Activated B cell treated with CpG ODN at 0.5 μM for 24 hours (primary cell): ENCODE measurements at regions not wholly inside any gene's neighbourhood (a gene's known extent, or its start where the extent isn't known, plus 50 kb on each side); places are given as distances from the start of the nearest gene placed in this dataset.

ENCODE experiments used
- ATAC-seq: fragments of 200-7000 bp; cut with Tn5 transposase; one replicate; pipeline ENCODE4 v1.10.0; 2021; ENCODE audit warnings: low read depth, mild to moderate bottlenecking, moderate library complexity
- CTCF ChIA-PET: fragments of 350-600 bp; sonication (Branson Sonifier 250); formaldehyde crosslinking; loops from one replicate; lab custom pipeline; 2021; ENCODE audit warnings: antibody characterized with exemption; lab: Charles Lee
- POLR2A ChIA-PET: fragments of 350-600 bp; sonication (Branson Sonifier 250); formaldehyde crosslinking; loops from one replicate; lab custom pipeline; 2021; ENCODE audit warnings: antibody characterized with exemption; lab: Charles Lee
- DNase-seq: peaks from one replicate; pipeline ENCODE4 v3.0.0; 2022
- H3K27ac Mint-ChIP-seq: one replicate; pipeline ENCODE4 v1.8.0; 2020; ENCODE audit warnings: mixed read lengths
- H3K27me3 Mint-ChIP-seq: one replicate; pipeline ENCODE4 v1.8.0; 2021; ENCODE audit warnings: mixed read lengths
- H3K36me3 Mint-ChIP-seq: one replicate; pipeline ENCODE4 v1.8.0; 2021; ENCODE audit warnings: low read depth, mixed read lengths
- H3K4me1 Mint-ChIP-seq: one replicate; pipeline ENCODE4 v1.8.0; 2021; ENCODE audit warnings: mixed read lengths
- H3K4me3 Mint-ChIP-seq: one replicate; pipeline ENCODE4 v1.8.0; 2020; ENCODE audit warnings: mild to moderate bottlenecking, mixed read lengths
- H3K9me3 Mint-ChIP-seq: one replicate; pipeline ENCODE4 v1.8.0; 2020; ENCODE audit warnings: mixed read lengths
- intact Hi-C: fragments of 100-400 bp; cut with micrococcal nuclease; formaldehyde crosslinking; loops from one replicate; pipeline ENCODE4 v1.15.1; 2024
- TF ChIP-seq, protein P1 (sequence below): fragments of 200-600 bp; IDR thresholded peaks from one replicate; pipeline ENCODE4 v1.8.0; 2022; ENCODE audit warnings: antibody characterized with exemption, mild to moderate bottlenecking

DNA sequence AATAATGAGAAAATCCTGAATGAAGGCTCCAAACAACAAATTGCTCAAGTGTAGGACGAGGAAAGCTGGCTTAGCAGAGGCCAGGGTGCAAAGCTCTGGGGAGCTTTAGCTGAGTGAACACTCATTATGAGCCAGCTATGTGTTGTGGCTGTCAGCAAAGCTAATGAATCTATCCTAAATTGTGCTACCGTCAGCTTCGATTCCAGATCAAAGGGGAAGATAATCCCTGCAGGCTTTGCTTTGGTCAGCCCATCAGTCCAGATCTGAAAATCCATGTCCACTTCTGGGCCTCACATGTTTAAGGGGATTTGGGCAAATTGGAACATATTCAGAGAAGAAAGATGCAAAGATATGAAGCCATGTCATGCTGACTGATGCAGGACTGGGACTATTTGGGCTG is 180.9 kb upstream of the ZBED5 start:
- POLR2A ChIA-PET: no interaction called here
- H3K4me3 Mint-ChIP-seq: no peak overlapping the region
- intact Hi-C loops: loop anchor here (5.0 to 10.0 kb wide), 2 partner anchors 1004 to 1246 kb away; no protein-coding TSS in a partner anchor

DNA sequence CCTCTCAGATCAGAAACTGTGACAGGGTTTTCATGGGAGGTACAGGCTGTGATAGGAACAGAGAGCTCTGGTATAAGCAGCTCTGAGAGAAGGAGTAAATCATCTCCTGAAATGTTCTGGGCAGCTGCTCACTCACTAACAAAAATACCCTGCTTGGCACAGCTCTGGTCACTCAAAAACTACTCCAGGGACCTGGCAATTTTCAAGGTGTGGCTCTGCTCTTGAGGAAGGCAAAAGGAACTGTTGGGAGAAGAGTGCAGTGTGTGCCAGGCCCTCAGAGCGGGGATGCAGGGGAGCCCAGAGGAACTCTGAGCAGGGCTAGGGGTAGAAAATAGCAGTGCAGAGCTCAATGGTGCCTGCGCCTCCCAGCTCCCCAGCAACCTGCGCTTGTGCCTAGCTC is 180.5 kb upstream of the ZBED5 start:
- H3K9me3 Mint-ChIP-seq: no peaks in the 10 kb centered on the region
- H3K27ac Mint-ChIP-seq: no peak overlapping the region
- DNase-seq (no peak), ATAC-seq (no peak)
- POLR2A ChIA-PET: no interaction called here
- peaks cover 11% of the 10 kb centered on the region for H3K27me3 Mint-ChIP-seq
- TF ChIP-seq, protein P1, sequence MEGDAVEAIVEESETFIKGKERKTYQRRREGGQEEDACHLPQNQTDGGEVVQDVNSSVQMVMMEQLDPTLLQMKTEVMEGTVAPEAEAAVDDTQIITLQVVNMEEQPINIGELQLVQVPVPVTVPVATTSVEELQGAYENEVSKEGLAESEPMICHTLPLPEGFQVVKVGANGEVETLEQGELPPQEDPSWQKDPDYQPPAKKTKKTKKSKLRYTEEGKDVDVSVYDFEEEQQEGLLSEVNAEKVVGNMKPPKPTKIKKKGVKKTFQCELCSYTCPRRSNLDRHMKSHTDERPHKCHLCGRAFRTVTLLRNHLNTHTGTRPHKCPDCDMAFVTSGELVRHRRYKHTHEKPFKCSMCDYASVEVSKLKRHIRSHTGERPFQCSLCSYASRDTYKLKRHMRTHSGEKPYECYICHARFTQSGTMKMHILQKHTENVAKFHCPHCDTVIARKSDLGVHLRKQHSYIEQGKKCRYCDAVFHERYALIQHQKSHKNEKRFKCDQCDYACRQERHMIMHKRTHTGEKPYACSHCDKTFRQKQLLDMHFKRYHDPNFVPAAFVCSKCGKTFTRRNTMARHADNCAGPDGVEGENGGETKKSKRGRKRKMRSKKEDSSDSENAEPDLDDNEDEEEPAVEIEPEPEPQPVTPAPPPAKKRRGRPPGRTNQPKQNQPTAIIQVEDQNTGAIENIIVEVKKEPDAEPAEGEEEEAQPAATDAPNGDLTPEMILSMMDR: no peak
- CTCF ChIA-PET: interaction anchor here (1.0 to 5.2 kb wide), 5 partner anchors 10 to 750 kb away, joined by 3 to 33 read pairs (median 4); no protein-coding TSS in a partner anchor
- no peaks in the 10 kb centered on the region for H3K36me3 Mint-ChIP-seq
- intact Hi-C loops: loop anchor here (5.0 to 10.0 kb wide), 2 partner anchors 1004 to 1246 kb away; no protein-coding TSS in a partner anchor
- no peaks in the 10 kb centered on the region for H3K4me1 Mint-ChIP-seq
- no peak overlapping the region for H3K4me3 Mint-ChIP-seq

More for the DNA sequence above, 180.9 kb upstream of the ZBED5 start:
- no peak for DNase-seq
- no peaks in the 10 kb centered on the region for H3K9me3 Mint-ChIP-seq
- H3K27ac Mint-ChIP-seq: no peak overlapping the region
- no peaks in the 10 kb centered on the region for H3K4me1 Mint-ChIP-seq
- peaks cover 11% of the 10 kb centered on the region for H3K27me3 Mint-ChIP-seq
- CTCF ChIA-PET: interaction anchor here (1.0 to 5.2 kb wide), 3 partner anchors 10 to 749 kb away, joined by 3 to 33 read pairs (median 30); no protein-coding TSS in a partner anchor
- no peaks in the 10 kb centered on the region for H3K36me3 Mint-ChIP-seq
- no peak for ATAC-seq
- TF ChIP-seq, protein P1: no peak

DNA sequence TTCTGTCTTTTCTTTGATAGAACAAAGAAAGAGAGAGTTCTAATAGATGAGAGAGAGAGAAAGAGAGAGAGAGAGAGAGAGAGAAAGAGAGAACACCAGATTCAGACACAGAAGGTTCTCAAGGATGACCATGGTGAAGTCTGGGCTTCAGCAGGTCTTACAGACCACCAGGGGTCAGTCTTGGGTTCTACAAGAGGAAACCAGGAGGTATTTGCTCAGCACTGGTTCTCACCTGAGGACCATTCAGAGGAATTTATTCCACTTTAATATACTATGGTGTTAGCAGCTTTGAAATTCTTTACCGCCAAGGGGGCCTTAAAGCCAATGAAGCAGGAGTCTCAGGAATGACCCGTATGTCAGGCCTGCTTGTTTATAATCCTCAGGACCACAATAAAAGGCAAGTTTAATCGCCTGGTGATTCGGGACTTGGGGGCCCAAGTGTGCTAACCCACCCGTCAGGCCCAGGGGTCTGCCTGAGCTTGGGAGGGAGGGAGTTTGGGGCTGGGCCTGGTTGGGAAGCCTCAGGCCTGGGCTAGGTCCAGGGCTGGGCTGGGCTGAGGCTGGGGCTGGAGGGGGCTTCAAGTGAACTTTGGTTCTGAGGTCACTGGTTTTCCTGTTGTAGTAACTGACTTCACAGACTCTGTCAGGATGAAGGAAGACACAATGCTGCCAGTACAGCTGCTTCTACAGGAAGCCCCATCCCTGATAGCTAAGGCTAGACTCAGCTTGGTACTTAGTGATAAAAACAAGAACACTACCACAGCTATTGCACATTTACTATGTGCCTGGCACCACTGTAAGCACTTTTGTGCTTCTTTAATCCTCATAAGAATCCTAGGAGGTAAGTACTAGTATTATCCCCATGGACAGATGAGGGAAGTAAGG is 179.2 kb upstream of the ZBED5 start:
- Mint-ChIP-seq H3K27ac (no peak overlapping the region), H3K4me3 (no peak overlapping the region), H3K9me3 (no peaks in the 10 kb centered on the region), H3K36me3 (no peaks in the 10 kb centered on the region), H3K27me3 (peaks cover 16% of the 10 kb centered on the region), H3K4me1 (no peaks in the 10 kb centered on the region)
- ATAC-seq: no peak
- no peak for DNase-seq
- ChIA-PET POLR2A (no interaction called here), CTCF (interaction anchor here (0.7 to 5.2 kb wide), 6 partner anchors 9 to 751 kb away, joined by 3 to 33 read pairs (median 4); no protein-coding TSS in a partner anchor)
- TF ChIP-seq, protein P1: no peak
- intact Hi-C loops: loop anchor here (1.0 to 10.0 kb wide), 4 partner anchors 229 to 1248 kb away; no protein-coding TSS in a partner anchor

DNA sequence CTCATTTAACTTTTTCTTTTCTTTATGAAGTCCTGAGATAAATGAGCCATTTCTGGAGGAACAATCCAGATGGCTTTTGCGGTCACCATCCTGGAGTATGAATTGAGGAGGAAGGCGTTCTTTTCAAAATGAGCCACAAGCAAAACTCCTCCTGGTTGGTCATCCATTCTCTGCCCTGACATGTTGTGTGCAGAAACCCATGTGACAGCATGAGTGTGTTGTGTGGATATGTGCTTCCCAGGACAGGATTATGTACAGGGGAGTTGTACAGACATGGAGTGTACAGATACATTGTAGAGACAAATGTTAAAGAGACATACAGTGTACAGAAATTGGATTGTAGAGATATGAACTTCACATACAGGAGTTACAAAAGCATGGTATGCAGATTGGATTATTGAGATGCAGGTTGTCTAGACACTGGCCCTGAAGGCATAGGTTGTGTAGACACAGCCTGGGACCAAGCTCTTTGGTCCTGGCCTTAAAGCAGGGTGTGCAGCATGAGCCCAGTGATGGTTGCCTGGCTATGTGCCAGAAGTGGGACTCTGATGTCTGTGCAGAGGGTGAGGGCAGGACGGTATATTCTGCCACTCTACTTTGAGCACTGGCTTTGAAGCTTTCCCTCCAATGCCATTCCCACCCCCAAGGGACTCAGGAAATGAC is 178.5 kb upstream of the ZBED5 start:
- intact Hi-C loops: loop anchor here (5.0 to 10.0 kb wide), 2 partner anchors 1006 to 1248 kb away; no protein-coding TSS in a partner anchor
- POLR2A ChIA-PET: no interaction called here
- Mint-ChIP-seq H3K4me3 (no peak overlapping the region), H3K27ac (no peak overlapping the region), H3K9me3 (no peaks in the 10 kb centered on the region), H3K36me3 (no peaks in the 10 kb centered on the region), H3K27me3 (peaks cover 16% of the 10 kb centered on the region), H3K4me1 (no peaks in the 10 kb centered on the region)
- DNase-seq (no peak), ATAC-seq (no peak)
- CTCF ChIA-PET: interaction anchor here (0.7 to 5.2 kb wide), 5 partner anchors 8 to 752 kb away, joined by 3 to 33 read pairs (median 4); no protein-coding TSS in a partner anchor
- TF ChIP-seq, protein P1: no peak
